HG03432 (cell line): ENCODE measurements at regions not wholly inside any gene's neighbourhood (a gene's known extent, or its start where the extent isn't known, plus 50 kb on each side); places are given as distances from the start of the nearest gene placed in this dataset.

ENCODE experiments used
- ATAC-seq: cut with Tn5 transposase; IDR thresholded peaks from one replicate; pipeline ENCODE4 v1.9.1; 2021; ENCODE audit warnings: mild to moderate bottlenecking, moderate library complexity; ENCODE audit not compliant: unreplicated experiment

- ATAC-seq, result no peak
Measured at GRCh38 chr1:96992871-96993270, 271.3 kb downstream of the PTBP2 start.

GRCh38 chr1:96995351-96995750 lies 273.8 kb downstream of the PTBP2 start:
- ATAC-seq, result no peak

GRCh38 chr1:96996001-96996400 lies 274.4 kb downstream of the PTBP2 start:
- ATAC-seq, result no peak

GRCh38 chr1:96997717-96998116 lies 276.1 kb downstream of the PTBP2 start:
- ATAC-seq, result no peak

GRCh38 chr1:96998466-96998865 lies 276.9 kb downstream of the PTBP2 start:
- ATAC-seq, result no peak

GRCh38 chr1:96999191-96999590 lies 277.6 kb downstream of the PTBP2 start:
- ATAC-seq, result no peak

GRCh38 chr1:97004054-97004453 lies 282.5 kb downstream of the PTBP2 start:
- ATAC-seq, result no peak

- ATAC-seq, result no peak
Measured at GRCh38 chr1:97004743-97005142, 283.2 kb downstream of the PTBP2 start.

GRCh38 chr1:97006044-97006661 lies 284.6 kb downstream of the PTBP2 start:
- no peak for ATAC-seq

GRCh38 chr1:97007840-97008604 lies 286.4 kb downstream of the PTBP2 start:
- no peak for ATAC-seq

- ATAC-seq, result no peak
Measured at GRCh38 chr1:97010566-97011264, 289.1 kb downstream of the PTBP2 start.

- ATAC-seq, result no peak
Measured at GRCh38 chr1:97013136-97013535, 291.6 kb downstream of the PTBP2 start.

- no peak for ATAC-seq
Measured at GRCh38 chr1:97013941-97014340, 292.4 kb downstream of the PTBP2 start.

GRCh38 chr1:97014426-97014825 lies 292.8 kb downstream of the PTBP2 start:
- ATAC-seq, result no peak

- ATAC-seq, result peak; percentile 48
Measured at GRCh38 chr1:97017895-97018294, 296.3 kb downstream of the PTBP2 start.
